HEK293 (cell line): ENCODE measurements at regions not wholly inside any gene's neighbourhood (a gene's known extent, or its start where the extent isn't known, plus 50 kb on each side); places are given as distances from the start of the nearest gene placed in this dataset.

ENCODE experiments used
- CTCF ChIA-PET: fragments of 350-600 bp; formaldehyde crosslinking; extraction: SDS; loops from one replicate; lab custom pipeline; 2021; ENCODE audit warnings: antibody characterized with exemption; lab: Yijun Ruan, JAX
- POLR2A ChIA-PET: fragments of 300-600 bp; formaldehyde crosslinking; extraction: SDS; loops from one replicate; lab custom pipeline; 2020; ENCODE audit warnings: antibody characterized with exemption, inconsistent platforms; lab: Yijun Ruan, JAX
- H3K27ac ChIP-seq: fragments of 200-500 bp; sonication (Bioruptor generic); 2 replicates; pipeline ENCODE4 v1.5.1; 2014; ENCODE audit warnings: low read depth, low read length, control low read depth, inconsistent platforms; ENCODE audit errors: extremely low read depth
- H3K36me3 ChIP-seq, 2 experiments: fragments of 200-500 bp in 1 of 2; sonication (Bioruptor generic) in 1 of 2; 1 replicate in 1 of 2; 2 replicates in 1 of 2; pipeline ENCODE4 v1.5.1; 2014 to 2017; ENCODE audit warnings: inconsistent platforms in 2 of 2, low read length in 2 of 2; ENCODE audit not compliant: control insufficient read depth in 2 of 2, insufficient read depth in 1 of 2
- H3K4me1 ChIP-seq: fragments of 200-500 bp; sonication (Bioruptor generic); 2 replicates; pipeline ENCODE4 v1.5.1; 2014; ENCODE audit warnings: mild to moderate bottlenecking, low read length, inconsistent platforms; ENCODE audit not compliant: control insufficient read depth, insufficient read depth
- H3K4me3 ChIP-seq: 2 replicates; pipeline ENCODE4 v1.5.1; 2011; ENCODE audit warnings: low read depth, mild to moderate bottlenecking, control low read depth, low read length, moderate library complexity
- H3K9me3 ChIP-seq: fragments of 200-500 bp; sonication (Bioruptor generic); 2 replicates; pipeline ENCODE4 v1.5.1; 2014; ENCODE audit warnings: low read depth, low read length, inconsistent platforms; ENCODE audit not compliant: control insufficient read depth, insufficient read depth
- BCL11B ChIP-seq: fragments of 450-650 bp; formaldehyde crosslinking; IDR thresholded peaks from 2 replicates; pipeline ENCODE4 v1.5.1; 2016; ENCODE audit warnings: low read depth, missing biosample characterization, missing genetic modification characterization
- GLIS1 ChIP-seq: fragments of 450-650 bp; formaldehyde crosslinking; IDR thresholded peaks from 2 replicates; pipeline ENCODE4 v1.5.1; 2016; ENCODE audit warnings: missing biosample characterization, missing genetic modification characterization
- KLF16 ChIP-seq: fragments of 450-650 bp; formaldehyde crosslinking; IDR thresholded peaks from 2 replicates; pipeline ENCODE4 v1.5.1; 2017; ENCODE audit warnings: missing biosample characterization, missing genetic modification characterization
- KLF17 ChIP-seq: fragments of 450-650 bp; formaldehyde crosslinking; IDR thresholded peaks from 2 replicates; pipeline ENCODE4 v1.5.1; 2016; ENCODE audit warnings: missing biosample characterization, missing genetic modification characterization
- KLF9 ChIP-seq: fragments of 450-650 bp; formaldehyde crosslinking; IDR thresholded peaks from 2 replicates; pipeline ENCODE4 v1.5.1; 2016; ENCODE audit warnings: missing biosample characterization, missing genetic modification characterization, low read depth
- TRIM28 ChIP-seq: IDR thresholded peaks from 2 replicates; pipeline ENCODE4 v1.6.1; 2011; ENCODE audit warnings: low read length, control low read depth, borderline replicate concordance
- YY2 ChIP-seq: fragments of 450-650 bp; formaldehyde crosslinking; IDR thresholded peaks from 2 replicates; pipeline ENCODE4 v1.5.1; 2016; ENCODE audit warnings: missing biosample characterization, missing genetic modification characterization
- ZFP41 ChIP-seq: fragments of 450-650 bp; formaldehyde crosslinking; IDR thresholded peaks from 2 replicates; pipeline ENCODE4 v1.5.1; 2016; ENCODE audit warnings: missing biosample characterization, missing genetic modification characterization, borderline replicate concordance
- ZIC2 ChIP-seq: fragments of 450-650 bp; formaldehyde crosslinking; IDR thresholded peaks from 2 replicates; pipeline ENCODE4 v1.5.1; 2016; ENCODE audit warnings: missing biosample characterization, missing genetic modification characterization
- ZNF148 ChIP-seq: fragments of 450-650 bp; formaldehyde crosslinking; IDR thresholded peaks from 2 replicates; pipeline ENCODE4 v1.5.0; 2017; ENCODE audit warnings: missing biosample characterization, missing genetic modification characterization, borderline replicate concordance
- ZNF19 ChIP-seq: fragments of 450-650 bp; formaldehyde crosslinking; IDR thresholded peaks from 2 replicates; pipeline ENCODE4; 2016; ENCODE audit warnings: missing biosample characterization, missing genetic modification characterization, low read depth
- ZNF223 ChIP-seq: fragments of 450-650 bp; formaldehyde crosslinking; IDR thresholded peaks from 2 replicates; pipeline ENCODE4 v1.5.1; 2016; ENCODE audit warnings: missing biosample characterization, missing genetic modification characterization
- ZNF449 ChIP-seq: fragments of 450-650 bp; formaldehyde crosslinking; IDR thresholded peaks from 2 replicates; pipeline ENCODE4 v1.5.1; 2017; ENCODE audit warnings: missing biosample characterization, mild to moderate bottlenecking, missing genetic modification characterization, moderate library complexity
- ZNF518A ChIP-seq: fragments of 450-650 bp; formaldehyde crosslinking; conservative IDR thresholded peaks from 2 replicates; pipeline ENCODE4 v1.5.1; 2016; ENCODE audit warnings: low read depth, missing biosample characterization, missing genetic modification characterization
- ZNF529 ChIP-seq: fragments of 450-650 bp; formaldehyde crosslinking; IDR thresholded peaks from 2 replicates; pipeline ENCODE4 v1.5.1; 2017; ENCODE audit warnings: missing genetic modification characterization, missing biosample characterization; ENCODE audit not compliant: insufficient replicate concordance
- ZNF610 ChIP-seq: fragments of 450-650 bp; formaldehyde crosslinking; IDR thresholded peaks from 2 replicates; pipeline ENCODE4 v1.5.1; 2016; ENCODE audit warnings: missing biosample characterization, missing genetic modification characterization, borderline replicate concordance
- ZNF624 ChIP-seq: fragments of 450-650 bp; formaldehyde crosslinking; IDR thresholded peaks from 2 replicates; pipeline ENCODE4 v1.5.1; 2017; ENCODE audit warnings: missing biosample characterization, missing genetic modification characterization
- ZNF626 ChIP-seq: fragments of 450-650 bp; sonication (Bioruptor Pico); formaldehyde crosslinking; IDR thresholded peaks from 2 replicates; pipeline ENCODE4 v1.5.1; 2018; ENCODE audit warnings: missing biosample characterization, missing genetic modification characterization, inconsistent platforms
- ZNF791 ChIP-seq: fragments of 450-650 bp; formaldehyde crosslinking; IDR thresholded peaks from 2 replicates; pipeline ENCODE4 v1.5.1; 2016; ENCODE audit warnings: missing biosample characterization, missing genetic modification characterization
- ZSCAN30 ChIP-seq: fragments of 450-650 bp; IDR thresholded peaks from 2 replicates; pipeline ENCODE4 v1.5.1; 2018; ENCODE audit warnings: missing biosample characterization, mild to moderate bottlenecking, missing genetic modification characterization, moderate library complexity

- ChIA-PET CTCF (no interaction called here), POLR2A (no interaction called here)
- H3K4me1 ChIP-seq = no peaks in the 10 kb centered on the region
- no peak overlapping the region for H3K4me3 ChIP-seq
- H3K36me3 ChIP-seq = no peaks in the 10 kb centered on the region
- no peaks in the 10 kb centered on the region for H3K9me3 ChIP-seq
- TF ChIP-seq ZNF529 (tag by site-specific recombination) = no peak
- TF ChIP-seq TRIM28 = no peak
- no peak for TF ChIP-seq ZNF624 (tag by site-specific recombination)
- no peak for TF ChIP-seq ZIC2 (tag by site-specific recombination)
- no peak for TF ChIP-seq ZFP41 (tag by site-specific recombination)
- no peak for TF ChIP-seq ZSCAN30 (tag by site-specific recombination)
- no peak for TF ChIP-seq KLF9
- TF ChIP-seq YY2 (tag by site-specific recombination) = no peak
- no peak for TF ChIP-seq KLF17 (tag by site-specific recombination)
- TF ChIP-seq ZNF223 (tag by site-specific recombination) = no peak
- no peak for TF ChIP-seq ZNF449 (tag by site-specific recombination)
- no peak for TF ChIP-seq ZNF19 (tag by site-specific recombination)
- no peak for TF ChIP-seq ZNF148
- no peak for TF ChIP-seq ZNF626 (tag by site-specific recombination)
- TF ChIP-seq ZNF610 (tag by site-specific recombination) = no peak
- no peak for TF ChIP-seq ZNF518A (tag by site-specific recombination)
- TF ChIP-seq KLF16 (tag by site-specific recombination) = no peak
- TF ChIP-seq BCL11B (tag by site-specific recombination) = no peak
- no peak for TF ChIP-seq GLIS1 (tag by site-specific recombination)
- TF ChIP-seq ZNF791 (tag by site-specific recombination) = no peak
- no peak overlapping the region for H3K27ac ChIP-seq
These were observed 172.7 kb upstream of the CCL2 start for GRCh38 chr17:34082404-34082803.
